K562 (cell line): ENCODE measurements at regions not wholly inside any gene's neighbourhood (a gene's known extent, or its start where the extent isn't known, plus 50 kb on each side); places are given as distances from the start of the nearest gene placed in this dataset.

Experiments used
- ATAC-seq: fragments of 200-7000 bp; cut with Tn5 transposase; 3 replicates; pipeline ENCODE4 v1.9.1; 2020; ENCODE audit warnings: moderate library complexity
- BruUV-seq: library from RNA; stranded (reverse); fragments of 400-500 nt; replicated peaks from 2 replicates; lab custom pipeline; 2021; lab: Mats Ljungman, UMichigan
- CTCF ChIA-PET: fragments of 300-600 bp; formaldehyde crosslinking; extraction: SDS; loops from one replicate; lab custom pipeline; 2021; ENCODE audit warnings: low intra/inter-chr PET ratio; lab: Yijun Ruan, JAX
- POLR2A ChIA-PET: fragments of 300-600, 350-650 bp; sonication (Branson Sonifier 250); formaldehyde crosslinking; extraction: SDS; loops from one replicate; lab custom pipeline; 2021; ENCODE audit warnings: antibody characterized with exemption, inconsistent platforms; lab: Yijun Ruan, JAX
- DNase-seq, 4 experiments: peaks; one replicate each; pipeline versions ENCODE4 v3.0.0 to v3.0.0-alpha.2; 2011 to 2018; ENCODE audit warnings: low spot score in 3 of 4, mixed read lengths in 3 of 4; ENCODE audit errors: extremely low read depth in 1 of 4
- FAIRE-seq: peaks from 2 replicates; lab custom pipeline; 2011; peaks lifted over from hg19 to GRCh38; lab: Jason Lieb, UNC
- H2AFZ ChIP-seq: 2 replicates; pipeline ENCODE4 v1.6.0; 2011; ENCODE audit warnings: low read depth, low read length, control low read depth, inconsistent platforms
- H3K27ac ChIP-seq: fragments of 200-600 bp; 3 replicates; pipeline ENCODE4 v1.8.0; 2011; ENCODE audit warnings: low read depth, mild to moderate bottlenecking, control low read depth, inconsistent platforms, low read length, moderate library complexity, mixed read lengths; ENCODE audit errors: extremely low read depth
- H3K27me3 ChIP-seq, 2 experiments: fragments of 300-600 bp in 1 of 2; 2 replicates in 1 of 2; 3 replicates in 1 of 2; pipeline versions ENCODE4 v1.6.0 to v1.8.0; 2011; ENCODE audit warnings: inconsistent platforms in 2 of 2, low read length in 2 of 2, mild to moderate bottlenecking in 1 of 2, mixed read lengths in 1 of 2, moderate library complexity in 1 of 2; ENCODE audit not compliant: control insufficient read depth in 2 of 2, insufficient read depth in 2 of 2
- H3K36me3 ChIP-seq: fragments of 300-600 bp; 3 replicates; pipeline ENCODE4 v1.8.0; 2011; ENCODE audit warnings: mild to moderate bottlenecking, low read length, inconsistent platforms; ENCODE audit not compliant: control insufficient read depth, insufficient read depth
- H3K4me1 ChIP-seq, 2 experiments: fragments of 200-600 bp in 1 of 2; replicated peaks in 1 of 2; 2 replicates in 1 of 2; 3 replicates in 1 of 2; pipeline versions ENCODE4 v1.5.1 to v1.8.0; 2011; ENCODE audit warnings: inconsistent platforms in 2 of 2, low read length in 2 of 2, mild to moderate bottlenecking in 1 of 2, mixed read lengths in 1 of 2, moderate library complexity in 1 of 2; ENCODE audit not compliant: control insufficient read depth in 2 of 2, insufficient read depth in 2 of 2
- H3K4me2 ChIP-seq: 2 replicates; pipeline ENCODE4 v1.6.1; 2011; ENCODE audit warnings: low read length, control low read depth, inconsistent platforms, mixed read lengths; ENCODE audit not compliant: insufficient read depth
- H3K4me3 ChIP-seq: fragments of 200-600 bp; sonication (generic), shearing (Covaris generic); 2 replicates; pipeline ENCODE4 v1.5.1; 2016; ENCODE audit warnings: control low read depth, inconsistent platforms
- H3K79me2 ChIP-seq: fragments of 200-600 bp; 3 replicates; pipeline ENCODE4 v1.8.0; 2011; ENCODE audit warnings: low read length, inconsistent platforms; ENCODE audit not compliant: control insufficient read depth, insufficient read depth
- H3K9ac ChIP-seq, 2 experiments: 2 replicates each; pipeline versions ENCODE4 v1.6.0 to v1.6.1; 2011; ENCODE audit warnings: low read depth in 2 of 2, low read length in 2 of 2, control low read depth in 1 of 2, inconsistent platforms in 1 of 2, mild to moderate bottlenecking in 1 of 2, mixed read lengths in 1 of 2; ENCODE audit not compliant: insufficient read depth in 1 of 2
- H3K9me1 ChIP-seq: one replicate; pipeline ENCODE4 v1.6.0; 2011; ENCODE audit warnings: inconsistent platforms, mild to moderate bottlenecking, low read length, moderate library complexity; ENCODE audit not compliant: control insufficient read depth, insufficient read depth
- H3K9me3 ChIP-seq: replicated peaks from 2 replicates; pipeline ENCODE4 v1.5.1; 2011; ENCODE audit warnings: low read depth, low read length, inconsistent platforms; ENCODE audit not compliant: control insufficient read depth, insufficient read depth
- H4K20me1 ChIP-seq: replicated peaks from 2 replicates; pipeline ENCODE4 v1.6.1; 2011; ENCODE audit warnings: low read length, inconsistent platforms, mixed read lengths; ENCODE audit not compliant: control insufficient read depth, insufficient read depth
- CBX2 ChIP-seq: fragments of 200-600 bp; sonication (generic); IDR thresholded peaks from one replicate; pipeline ENCODE4 v1.6.1; 2012; ENCODE audit warnings: mild to moderate bottlenecking, low read length, inconsistent platforms; ENCODE audit not compliant: insufficient read depth, poor library complexity, severe bottlenecking
- CBX3 ChIP-seq, 2 experiments: IDR thresholded peaks; 1 replicate in 1 of 2; 2 replicates in 1 of 2; pipeline ENCODE4 v1.6.1; 2012; ENCODE audit warnings: inconsistent platforms in 2 of 2, low read length in 2 of 2, borderline replicate concordance in 1 of 2, control low read depth in 1 of 2
- COPS2 ChIP-seq: fragments of 450-650 bp; conservative IDR thresholded peaks from 2 replicates; pipeline ENCODE4 v1.6.1; 2016; ENCODE audit warnings: mild to moderate bottlenecking, moderate library complexity
- FOXO4 ChIP-seq: fragments of 450-650 bp; formaldehyde crosslinking; IDR thresholded peaks from 2 replicates; pipeline ENCODE4 v1.4.0; 2020; ENCODE audit warnings: mild to moderate bottlenecking, moderate library complexity
- HMG20B ChIP-seq: fragments of 250-450 bp; sonication (Bioruptor Pico); IDR thresholded peaks from 2 replicates; pipeline ENCODE4 v1.5.0; 2021; ENCODE audit warnings: mild to moderate bottlenecking
- KDM5B ChIP-seq: fragments of 200-600 bp; sonication (generic); IDR thresholded peaks from 2 replicates; pipeline ENCODE4 v1.6.1; 2012; ENCODE audit warnings: low read depth, mild to moderate bottlenecking, moderate library complexity, low read length, control low read depth, inconsistent platforms; ENCODE audit not compliant: insufficient replicate concordance
- MAFG ChIP-seq: fragments of 450-650 bp; conservative IDR thresholded peaks from 2 replicates; pipeline ENCODE4 v1.6.1; 2016; ENCODE audit warnings: missing genetic modification characterization, missing compliant biosample characterization
- NBN ChIP-seq: fragments of 450-650 bp; IDR thresholded peaks from 2 replicates; pipeline ENCODE4 v1.6.1; 2016; ENCODE audit warnings: low read depth, mild to moderate bottlenecking
- NCOA4 ChIP-seq: fragments of 450-650 bp; IDR thresholded peaks from 2 replicates; pipeline ENCODE4 v1.6.1; 2018; ENCODE audit warnings: mild to moderate bottlenecking; ENCODE audit not compliant: partially characterized antibody
- NFIX ChIP-seq: fragments of 250-450 bp; sonication (Bioruptor Pico); IDR thresholded peaks from 2 replicates; pipeline ENCODE4 v1.4.0; 2020; ENCODE audit warnings: low read depth, mild to moderate bottlenecking, moderate library complexity
- NONO ChIP-seq, 2 experiments: fragments of 200-400 bp in 1 of 2; fragments of 450-650 bp in 1 of 2; formaldehyde crosslinking in 1 of 2; IDR thresholded peaks; 2 replicates each; pipeline ENCODE4 v1.6.1; 2017; ENCODE audit warnings: low read depth in 2 of 2, mild to moderate bottlenecking in 2 of 2, moderate library complexity in 2 of 2, low read length in 1 of 2
- PHTF2 ChIP-seq: fragments of 250-450 bp; sonication (Bioruptor Pico); IDR thresholded peaks from 2 replicates; pipeline ENCODE4 v1.5.0; 2021; ENCODE audit warnings: mild to moderate bottlenecking
- PYGO2 ChIP-seq: fragments of 450-650 bp; IDR thresholded peaks from 2 replicates; pipeline ENCODE4 v1.6.1; 2016; ENCODE audit warnings: mild to moderate bottlenecking, missing genetic modification characterization, moderate library complexity, missing compliant biosample characterization
- RB1 ChIP-seq: fragments of 450-650 bp; IDR thresholded peaks from 2 replicates; pipeline ENCODE4 v1.6.1; 2017; ENCODE audit warnings: low read depth, mild to moderate bottlenecking
- RBM39 ChIP-seq: fragments of 200-400 bp; formaldehyde crosslinking; optimal IDR thresholded peaks from 2 replicates; pipeline ENCODE3; 2018; ENCODE audit warnings: low read depth, low read length
- ZBTB43 ChIP-seq: sonication (generic); formaldehyde crosslinking; IDR thresholded peaks from 2 replicates; pipeline ENCODE4 v1.8.0; 2023; ENCODE audit warnings: mild to moderate bottlenecking, missing genetic modification reagents
- ZBTB8A ChIP-seq: fragments of 450-650 bp; IDR thresholded peaks from 2 replicates; pipeline ENCODE4 v1.6.1; 2018; ENCODE audit warnings: mild to moderate bottlenecking, moderate library complexity; ENCODE audit not compliant: partially characterized antibody
- WGBS: fragments of 100-300 bp; shearing (Covaris generic); methylation state at CpG from one replicate; pipeline ENCODE4 v1.1.6; 2016; ENCODE audit warnings: low coverage, mixed read lengths; ENCODE audit not compliant: insufficient coverage; ENCODE audit errors: missing lambda C conversion rate; 5-methylcytosine and 5-hydroxymethylcytosine counted together
- in situ Hi-C: fragments of 300-500 bp; cut with MboI; formaldehyde crosslinking; loops from 4 replicates; pipeline ENCODE4 v1.15.0; 2018; ENCODE audit warnings: inconsistent platforms, mixed read lengths
- intact Hi-C: fragments of 100-400 bp; cut with micrococcal nuclease; formaldehyde crosslinking; loops from 2 replicates; pipeline ENCODE4 v1.14.2; 2022
- TF ChIP-seq, protein P1 (sequence below): fragments of 250-450 bp; sonication (Bioruptor Pico); IDR thresholded peaks from 2 replicates; pipeline ENCODE4 v1.6.1; 2021; ENCODE audit warnings: mild to moderate bottlenecking

DNA sequence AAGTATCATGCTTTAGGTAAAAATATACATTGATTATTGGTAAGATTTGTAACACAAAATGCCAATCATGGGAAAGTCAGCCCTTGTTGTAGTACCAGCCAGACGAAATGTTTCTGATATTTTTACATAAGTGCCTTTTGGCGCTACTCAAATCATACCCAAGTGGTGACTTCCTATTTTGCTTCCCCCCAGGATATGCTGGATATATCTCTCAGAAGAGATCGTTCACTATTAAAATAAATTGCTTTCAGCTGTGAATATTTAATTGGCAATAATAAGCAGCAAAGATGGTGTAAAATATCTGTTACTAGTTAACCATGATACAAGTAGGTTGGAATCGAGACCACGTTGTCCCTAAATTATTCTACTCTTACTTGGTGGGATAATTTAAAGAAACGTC is 909.2 kb upstream of the LRRN3 start:
- no TSS peak for BruUV-seq
- ATAC-seq (no peak), DNase-seq (no peak), FAIRE-seq (no peak)
- no peaks in the 10 kb centered on the region for H3K36me3 ChIP-seq
- 0% methylated on average over 6 of the region's 6 CpGs for WGBS
- intact Hi-C loops (no loop called here), in situ Hi-C loops (no loop called here)
- CTCF ChIA-PET, result no interaction called here
- no peak overlapping the region for H3K4me2 ChIP-seq
- H3K9ac ChIP-seq, result no peak overlapping the region
- H3K4me1 ChIP-seq, result no peaks in the 10 kb centered on the region
- H3K9me1 ChIP-seq, result no peaks in the 10 kb centered on the region
- no peaks in the 10 kb centered on the region; the same call in 1 of the 2 replicates for H3K9me3 ChIP-seq
- no peaks in the 10 kb centered on the region for H3K27me3 ChIP-seq
- POLR2A ChIA-PET, result no interaction called here
- TF ChIP-seq NONO (IDR thresholded peaks at IDR 0.05; ENCODE audit: low read depth in 2 of 2, low read length in 1 of 2) (no peak), PHTF2 (CRISPR knock-in tag) (no peak), NBN (no peak), FOXO4 (no peak), HMG20B (CRISPR knock-in tag) (no peak), ZBTB43 (CRISPR knock-in tag) (no peak), ZBTB8A (no peak), RB1 (no peak), COPS2 (no peak), CBX2 (no peak), PYGO2 (no peak), CBX3 (IDR thresholded peaks at IDR 0.05; ENCODE audit: borderline replicate concordance in 1 of 2, low read length in 2 of 2) (no peak), KDM5B (no peak), RBM39 (no peak), MAFG (tag) (no peak), NFIX (no peak), NCOA4 (no peak)
- TF ChIP-seq, protein P1, sequence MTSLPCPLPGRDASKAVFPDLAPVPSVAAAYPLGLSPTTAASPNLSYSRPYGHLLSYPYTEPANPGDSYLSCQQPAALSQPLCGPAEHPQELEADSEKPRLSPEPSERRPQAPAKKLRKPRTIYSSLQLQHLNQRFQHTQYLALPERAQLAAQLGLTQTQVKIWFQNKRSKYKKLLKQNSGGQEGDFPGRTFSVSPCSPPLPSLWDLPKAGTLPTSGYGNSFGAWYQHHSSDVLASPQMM (CRISPR knock-in tag), result no peak
- H3K79me2 ChIP-seq, result no peaks in the 10 kb centered on the region
- H4K20me1 ChIP-seq, result no peaks in the 10 kb centered on the region
- H3K4me3 ChIP-seq, result no peak overlapping the region
- H3K27ac ChIP-seq, result no peak overlapping the region
- H2AFZ ChIP-seq, result no peak overlapping the region
